Posterior vena cava (tissue), 2 donors: ENCODE measurements at regions not wholly inside any gene's neighbourhood (a gene's known extent, or its start where the extent isn't known, plus 50 kb on each side); places are given as distances from the start of the nearest gene placed in this dataset.
"Not testable (repeated sequence)": the region's sequence is repeated elsewhere in the genome, so short reads cannot be mapped to it uniquely, and the experiment has no call there.

Experiments used
- DNase-seq: peaks from one replicate; pipeline ENCODE4 v3.0.0-alpha.2; 2020; ENCODE audit warnings: low spot score
- intact Hi-C, 2 donors: fragments of 100-400 bp; cut with DNase I; formaldehyde crosslinking; loops; one replicate each; pipeline versions ENCODE4 v1.14.1 to v1.14.2; 2022 to 2023
- donor health status: DM: yes; HTN: yes; CAD: no.
- donor health status: DM: yes; HTN: yes; CAD: no.

DNA sequence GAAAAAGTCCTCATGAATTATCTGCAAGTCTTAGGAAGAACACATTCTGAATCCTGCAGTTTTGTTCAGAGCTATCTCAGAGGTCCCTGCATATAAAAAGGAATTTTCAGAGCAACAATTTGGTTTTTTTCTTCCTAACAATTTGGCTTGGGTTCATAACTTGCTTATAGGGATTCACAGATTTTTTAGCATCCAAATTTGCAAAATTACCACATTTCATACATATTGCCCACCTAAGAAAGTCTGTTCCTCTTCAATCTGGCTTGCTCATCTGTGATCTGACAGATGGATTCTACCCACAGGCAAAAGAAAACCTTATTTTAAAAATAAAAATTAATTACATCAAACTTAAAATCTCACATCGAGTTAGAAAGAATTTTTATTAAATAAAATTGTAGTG lies 714.4 kb upstream of the NCAM2 start:
- intact Hi-C loops: no loop called here
- DNase-seq: no peak

DNA sequence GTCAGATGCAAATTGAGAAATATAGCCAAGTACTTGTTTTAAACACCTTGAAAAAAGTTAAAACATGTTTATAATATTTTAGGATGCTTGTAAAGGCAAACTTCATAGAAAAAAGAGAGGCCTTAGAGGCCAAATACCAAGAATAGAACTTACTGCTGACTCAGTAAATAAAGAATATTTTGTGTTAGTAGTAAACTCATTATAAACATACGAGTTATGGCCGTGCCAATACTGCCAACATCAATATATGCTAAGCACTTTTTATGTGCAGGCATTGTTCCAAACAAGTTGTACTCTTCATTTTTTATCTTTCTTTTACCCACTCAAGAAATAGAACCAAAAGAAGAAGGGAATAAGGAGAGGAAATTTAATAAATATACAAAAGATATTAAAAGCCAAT lies 705.9 kb upstream of the NCAM2 start:
- intact Hi-C loops: no loop called here

DNA sequence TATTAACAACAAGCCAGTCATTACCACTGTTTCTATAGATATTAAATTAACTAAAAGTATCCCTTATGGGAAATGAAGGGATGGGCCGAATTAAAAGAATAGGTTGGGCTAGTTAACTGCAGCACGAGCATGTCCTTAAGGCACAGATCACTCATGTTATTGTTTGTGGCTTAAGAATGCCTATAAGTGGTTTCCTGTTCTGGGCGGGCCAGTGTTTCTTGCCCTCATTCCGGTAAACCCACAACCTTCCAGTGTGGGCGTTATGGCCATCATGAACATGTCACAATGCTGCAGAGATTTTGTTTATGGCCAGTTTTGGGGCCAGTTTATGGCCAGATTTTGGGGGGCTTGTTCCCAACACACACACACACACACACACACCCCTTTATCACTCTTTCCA lies 705.4 kb upstream of the NCAM2 start:
- DNase-seq, intact Hi-C loops: not testable (repeated sequence)

More for the DNA sequence above, 705.9 kb upstream of the NCAM2 start:
- no peak for DNase-seq

DNA sequence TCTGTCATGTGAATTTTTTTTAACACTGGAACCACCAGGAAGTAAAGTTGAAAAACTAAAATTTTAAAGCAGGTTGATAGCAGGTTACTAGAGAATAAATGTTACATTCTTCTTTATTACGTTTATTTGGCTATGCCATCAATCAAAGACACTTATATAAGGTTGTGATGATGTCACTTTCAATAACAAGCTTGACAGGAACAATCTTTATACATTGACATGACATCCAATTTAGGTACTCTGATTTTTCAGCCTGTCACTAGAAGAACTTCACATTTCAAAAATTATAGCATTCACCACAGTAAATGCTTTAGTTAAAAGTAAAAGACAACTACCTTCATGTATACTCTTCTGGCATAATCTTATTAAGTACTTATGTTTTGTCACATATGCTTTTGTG lies 696.8 kb upstream of the NCAM2 start:
- DNase-seq: no peak
- intact Hi-C loops: no loop called here

DNA sequence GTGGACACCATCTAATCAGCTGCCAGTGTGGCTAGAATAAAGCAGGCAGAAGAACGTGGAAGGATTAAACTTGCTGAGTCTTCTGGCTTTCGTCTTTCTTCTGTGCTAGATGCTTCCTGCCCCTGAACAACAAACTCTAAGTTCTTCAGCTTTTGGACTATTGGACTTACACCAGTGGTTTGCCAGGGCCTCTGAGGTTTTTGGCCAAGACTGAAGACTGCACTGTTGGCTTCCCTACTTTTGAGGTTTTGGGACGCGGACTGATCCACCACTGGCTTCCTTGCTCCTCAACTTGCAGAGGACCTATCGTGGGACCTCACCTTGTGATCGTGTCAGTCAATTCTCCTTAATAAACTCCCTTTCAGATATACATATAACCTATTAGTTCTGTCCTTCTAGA lies 696.1 kb upstream of the NCAM2 start:
- intact Hi-C loops: no loop called here
- DNase-seq: no peak

DNA sequence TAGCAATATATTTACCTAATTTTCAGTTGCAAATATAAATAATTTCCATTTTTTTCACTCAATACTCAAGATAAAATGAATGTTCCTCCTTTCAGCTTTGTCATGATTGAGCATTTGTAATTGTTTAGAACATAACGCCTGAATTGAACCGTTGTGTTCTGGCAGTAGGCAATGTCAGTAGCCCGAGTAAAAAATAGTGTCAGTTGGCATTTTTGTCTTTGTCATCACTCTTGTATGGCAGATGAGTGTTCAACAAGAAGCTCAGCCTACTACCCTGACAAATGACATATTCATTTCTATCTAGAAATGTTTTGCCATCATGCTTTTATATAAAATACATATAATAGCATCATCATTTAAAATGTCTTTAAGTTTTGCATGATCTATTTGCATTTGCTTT lies 691.4 kb upstream of the NCAM2 start:
- no peak for DNase-seq
- intact Hi-C loops: no loop called here

DNA sequence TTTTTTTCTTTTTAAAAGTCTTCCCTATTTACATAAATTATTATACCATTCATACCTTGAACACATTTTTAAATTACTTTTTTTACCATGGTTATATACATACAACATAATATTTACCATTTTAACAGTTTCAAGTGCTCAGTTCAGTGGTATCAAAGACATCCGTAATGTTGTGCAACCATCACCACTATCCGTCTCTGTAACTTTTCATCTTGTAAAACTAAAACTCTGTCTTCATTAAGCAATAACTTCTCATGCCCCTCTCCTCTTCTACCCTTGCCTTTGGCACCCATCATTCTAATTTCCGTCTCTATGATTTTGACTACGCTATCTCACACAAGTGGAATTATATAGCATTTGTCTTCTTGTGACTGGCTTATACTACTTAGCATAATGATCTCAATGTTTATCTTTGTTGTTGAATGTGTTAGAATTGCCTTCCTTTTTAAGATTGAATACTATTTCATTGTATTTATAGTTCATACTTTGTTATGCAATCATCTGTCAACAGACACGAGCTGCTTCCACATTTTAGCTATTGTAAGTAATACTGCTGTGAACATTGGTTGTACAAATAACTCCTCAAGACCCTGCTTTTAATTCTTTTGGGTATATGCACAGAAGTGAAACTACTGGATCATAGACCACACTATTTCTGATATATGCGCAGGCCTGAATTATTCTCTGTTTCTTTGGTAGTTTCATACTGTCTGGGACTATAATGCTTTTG lies 689.5 kb upstream of the NCAM2 start:
- no peak for DNase-seq
- intact Hi-C loops: no loop called here

DNA sequence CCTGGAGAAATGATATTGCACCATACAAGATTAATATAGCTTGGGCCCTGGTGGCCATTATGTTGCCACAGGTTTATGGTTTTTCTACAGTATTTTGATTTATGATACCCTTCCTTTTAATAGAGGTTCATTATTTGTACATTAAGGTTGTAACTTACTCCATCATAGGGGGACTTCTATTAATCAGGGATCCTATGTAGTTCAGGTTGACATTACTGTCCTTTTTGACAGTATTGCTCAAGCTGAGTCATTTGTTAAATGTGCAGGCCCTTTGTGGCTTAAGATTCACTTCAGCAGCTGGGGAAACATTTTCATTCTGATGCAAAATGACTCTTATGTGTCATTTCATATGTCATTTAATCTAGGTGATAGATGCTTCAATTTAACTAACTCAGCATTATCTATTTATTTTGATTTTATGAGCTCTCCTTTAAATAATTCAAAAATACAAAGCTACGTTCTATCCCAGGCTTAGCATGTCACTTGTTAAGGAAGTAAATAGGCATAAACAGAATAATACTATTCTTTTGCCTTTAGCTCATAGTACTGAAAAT lies 686.9 kb upstream of the NCAM2 start:
- DNase-seq: no peak
- intact Hi-C loops: no loop called here

DNA sequence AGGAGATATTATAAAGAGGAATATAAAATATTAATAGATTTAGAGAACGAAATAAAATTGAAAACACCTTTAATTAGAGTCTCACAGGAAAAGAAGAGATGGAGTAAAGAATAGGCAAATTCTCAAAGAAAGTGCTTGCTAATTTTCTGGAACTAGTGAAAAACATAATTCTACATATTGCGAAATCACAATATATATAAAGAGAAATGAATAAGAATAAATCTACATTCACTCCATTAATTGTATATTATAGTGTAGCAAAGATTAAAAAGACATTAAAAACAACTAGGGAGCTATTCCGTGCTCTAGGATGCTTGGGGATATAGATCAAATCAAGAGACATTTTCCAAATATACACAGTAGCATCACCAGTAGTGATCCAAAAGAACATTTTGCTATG lies 685.2 kb upstream of the NCAM2 start:
- intact Hi-C loops: no loop called here
- no peak for DNase-seq

DNA sequence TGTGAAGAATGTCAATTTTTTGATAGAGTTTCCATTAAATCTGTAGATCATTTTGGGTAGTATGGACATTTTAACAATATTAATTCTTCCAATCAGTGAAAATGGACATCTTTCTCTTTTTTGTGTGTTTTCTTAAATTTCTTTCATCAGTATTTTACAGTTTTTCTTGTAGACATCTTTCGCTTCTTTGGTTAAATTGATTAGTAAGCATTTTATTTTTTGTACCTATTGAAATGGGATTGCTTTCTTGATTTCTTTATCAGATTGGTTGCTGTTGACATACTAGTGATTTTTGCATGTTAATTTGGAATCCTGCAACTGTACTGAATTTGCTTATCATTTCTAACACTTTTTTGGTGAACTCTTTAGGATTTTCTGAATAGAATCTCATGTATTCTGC lies 683.2 kb upstream of the NCAM2 start:
- intact Hi-C loops: no loop called here
- no peak for DNase-seq

DNA sequence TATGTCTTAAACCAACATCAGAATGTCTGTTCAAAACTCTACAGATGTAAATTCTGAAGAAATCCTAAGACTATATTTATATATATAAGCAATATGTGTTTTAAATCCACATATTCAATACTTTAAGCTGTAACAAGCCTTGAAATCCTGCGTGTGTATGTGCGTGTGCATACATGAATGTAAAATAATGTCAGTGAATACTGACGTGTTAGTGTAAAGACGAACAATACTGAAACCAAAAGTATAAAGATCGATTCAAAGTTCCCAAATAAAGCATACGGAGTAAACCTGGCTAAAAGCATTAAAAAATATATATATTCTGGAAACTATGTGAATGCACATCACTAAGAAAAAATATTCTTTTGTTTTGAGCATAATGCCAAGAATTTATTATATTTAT lies 668.6 kb upstream of the NCAM2 start:
- intact Hi-C loops: no loop called here
- no peak for DNase-seq

DNA sequence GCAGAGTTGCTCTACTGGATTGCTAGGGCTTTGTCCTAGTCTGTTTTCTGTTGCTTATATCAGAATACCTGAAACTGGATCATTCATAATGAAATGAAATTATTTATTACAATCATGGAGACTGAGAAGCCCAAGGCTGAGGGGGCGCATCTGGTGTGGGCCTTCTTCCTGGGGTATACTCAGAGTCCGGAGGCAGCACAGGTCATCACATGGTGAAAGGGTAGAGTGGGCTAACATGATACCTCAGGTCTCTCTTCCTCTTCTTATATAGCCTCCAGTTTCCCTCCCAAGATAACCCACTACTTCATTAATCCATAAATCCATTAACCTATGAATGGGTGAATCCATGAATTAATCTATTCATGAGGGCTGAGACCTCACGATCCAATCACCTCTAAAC lies 667.6 kb upstream of the NCAM2 start:
- DNase-seq: no peak
- intact Hi-C loops: no loop called here

DNA sequence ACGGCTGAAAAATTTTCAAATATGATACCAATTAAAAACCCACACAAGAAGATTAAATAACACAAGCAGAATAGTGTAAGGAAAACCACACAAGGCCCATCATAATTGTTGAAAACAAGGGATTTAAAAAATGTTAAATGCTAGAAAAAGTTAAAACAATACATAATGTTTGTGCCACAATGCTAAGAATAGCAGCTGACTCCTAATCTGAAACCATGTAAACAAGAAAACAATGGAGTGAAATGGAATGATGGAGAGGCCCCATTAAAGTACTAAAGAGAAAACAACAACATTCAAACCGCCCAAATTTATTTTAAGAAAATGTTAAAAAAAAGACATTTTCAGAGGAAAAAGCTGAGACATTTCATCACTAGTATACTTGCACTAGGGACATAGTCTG lies 663.6 kb upstream of the NCAM2 start:
- no peak for DNase-seq
- intact Hi-C loops: no loop called here

DNA sequence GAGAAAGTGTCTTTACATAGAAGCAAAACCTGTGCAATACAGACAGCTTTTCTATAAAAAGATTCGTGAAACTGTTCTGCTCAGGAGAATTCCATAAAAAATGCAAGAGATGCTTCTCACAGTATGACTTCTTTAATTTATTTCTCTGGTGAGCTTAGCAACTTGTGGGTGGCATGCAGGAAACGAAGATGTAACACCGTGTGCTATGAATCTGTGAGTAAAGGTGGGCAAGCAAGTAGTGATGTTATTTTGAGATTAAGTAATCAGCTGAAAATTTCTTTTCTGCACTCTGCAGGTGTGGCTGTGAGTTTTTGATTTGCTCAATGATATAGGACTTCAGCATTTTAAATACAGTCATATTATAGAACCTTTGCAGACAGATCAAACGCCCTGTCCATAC lies 656.8 kb upstream of the NCAM2 start:
- intact Hi-C loops: no loop called here

DNA sequence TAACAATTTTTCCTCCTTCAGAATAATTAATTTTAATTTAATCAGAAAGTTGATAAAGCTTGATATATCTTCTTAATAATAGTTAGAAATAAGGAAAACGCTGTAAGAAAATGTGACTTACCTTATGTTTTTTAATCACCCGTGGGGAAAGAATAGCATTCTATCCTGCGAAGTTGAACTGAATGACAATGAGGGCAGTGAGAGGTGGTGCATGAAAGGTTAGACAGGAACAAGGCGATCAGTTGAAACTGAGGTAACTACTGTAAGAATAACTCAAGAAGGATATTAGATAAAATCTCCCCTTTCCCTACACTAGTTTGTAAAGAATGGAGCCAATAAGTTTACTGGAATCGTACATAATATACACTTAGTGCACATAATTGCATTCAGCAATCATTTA lies 655.0 kb upstream of the NCAM2 start:
- intact Hi-C loops: no loop called here
- DNase-seq: no peak

More for the DNA sequence above, 656.8 kb upstream of the NCAM2 start:
- DNase-seq: no peak

DNA sequence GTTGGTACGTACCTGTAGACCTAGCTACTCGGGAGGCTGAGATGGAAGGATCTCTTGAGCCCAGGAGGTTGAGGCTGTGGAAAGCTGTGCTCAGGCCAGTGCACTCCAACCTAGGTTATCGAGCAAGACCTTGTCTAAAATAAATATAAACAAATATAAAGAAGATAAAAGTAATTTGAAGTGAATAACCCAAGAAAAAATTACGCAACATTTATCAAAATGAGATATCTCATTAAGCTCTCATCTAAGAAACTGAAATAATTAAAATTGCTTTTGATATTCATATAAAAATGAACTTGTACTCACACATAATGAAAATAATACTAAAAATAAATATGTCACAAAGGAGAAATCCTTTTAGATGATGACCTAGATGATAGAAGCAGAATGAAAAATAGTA lies 647.1 kb upstream of the NCAM2 start:
- no peak for DNase-seq
- intact Hi-C loops: no loop called here

DNA sequence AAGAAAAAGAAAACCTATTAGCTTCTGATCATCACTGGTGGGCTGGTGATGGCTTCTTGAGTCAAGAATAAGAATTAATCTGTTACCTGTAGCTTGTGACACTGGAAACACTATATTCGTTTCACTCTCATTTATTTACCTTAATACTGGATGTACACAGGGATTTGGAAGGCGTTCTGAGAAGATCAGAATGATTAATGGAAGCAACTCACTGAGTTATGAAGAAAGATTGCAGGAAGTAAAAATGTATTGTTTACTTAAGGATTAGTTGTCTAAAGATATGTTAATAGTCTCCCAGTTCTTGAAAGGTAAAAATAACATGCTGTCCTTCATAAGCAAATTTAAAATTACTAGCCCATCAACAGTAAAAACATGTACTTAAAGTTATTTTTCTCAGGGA lies 644.9 kb upstream of the NCAM2 start:
- DNase-seq: no peak
- intact Hi-C loops: no loop called here

DNA sequence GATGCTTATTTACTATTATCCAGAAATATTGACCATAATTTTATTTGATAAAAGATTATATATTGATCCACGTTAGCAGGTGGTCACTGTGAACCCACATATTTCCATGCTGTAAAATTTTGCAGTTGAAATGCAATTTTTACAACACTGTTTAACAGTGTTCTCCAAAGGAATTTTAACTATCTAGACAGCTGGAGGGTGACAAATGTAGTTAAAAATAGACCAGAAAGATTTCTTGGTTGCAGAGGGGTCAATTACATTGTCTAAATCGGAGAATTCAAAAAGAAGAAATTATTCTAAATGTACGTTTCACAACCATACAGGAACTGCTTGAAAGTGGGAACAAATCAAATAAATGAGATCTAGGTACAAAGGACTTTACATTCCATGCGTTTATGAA lies 625.2 kb upstream of the NCAM2 start:
- intact Hi-C loops: no loop called here
- DNase-seq: no peak

DNA sequence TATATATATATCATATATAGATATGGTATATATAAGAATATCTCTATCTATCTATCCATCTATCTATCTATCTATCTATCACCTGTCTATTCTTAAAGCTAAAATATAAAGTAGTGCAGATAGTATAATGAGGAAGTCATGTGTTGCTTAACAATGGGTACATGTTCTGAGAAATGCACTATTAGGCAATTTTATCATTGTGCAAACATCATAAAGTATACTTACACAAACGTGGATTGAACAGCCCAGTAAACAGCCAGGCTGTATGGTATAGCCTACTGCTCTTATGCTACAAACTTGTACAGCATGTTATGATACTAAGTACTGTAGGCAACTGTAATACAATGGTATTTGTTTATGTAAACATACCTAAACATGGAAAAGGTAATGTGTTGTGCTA lies 621.0 kb upstream of the NCAM2 start:
- no peak for DNase-seq
- intact Hi-C loops: no loop called here

DNA sequence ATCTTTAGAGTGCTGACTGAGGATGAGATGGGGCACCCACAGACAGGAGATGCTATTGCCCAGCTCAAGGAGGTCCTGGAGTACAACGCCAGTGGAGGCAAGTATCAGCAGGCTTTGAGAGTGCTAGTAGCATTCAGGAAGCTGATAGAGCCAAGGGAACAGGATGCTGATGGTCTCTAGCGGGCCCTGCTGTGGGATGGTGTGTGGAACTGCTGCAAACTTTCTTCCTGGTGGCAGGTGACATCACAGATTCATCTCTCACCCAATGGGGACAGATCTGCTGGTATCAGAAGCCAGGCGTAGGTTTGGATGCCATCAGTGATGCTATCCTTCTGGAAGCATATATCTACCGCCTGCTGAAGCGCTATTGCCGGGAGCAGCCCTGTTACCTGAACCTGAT lies 609.8 kb upstream of the NCAM2 start:
- no peak for DNase-seq
- intact Hi-C loops: no loop called here

DNA sequence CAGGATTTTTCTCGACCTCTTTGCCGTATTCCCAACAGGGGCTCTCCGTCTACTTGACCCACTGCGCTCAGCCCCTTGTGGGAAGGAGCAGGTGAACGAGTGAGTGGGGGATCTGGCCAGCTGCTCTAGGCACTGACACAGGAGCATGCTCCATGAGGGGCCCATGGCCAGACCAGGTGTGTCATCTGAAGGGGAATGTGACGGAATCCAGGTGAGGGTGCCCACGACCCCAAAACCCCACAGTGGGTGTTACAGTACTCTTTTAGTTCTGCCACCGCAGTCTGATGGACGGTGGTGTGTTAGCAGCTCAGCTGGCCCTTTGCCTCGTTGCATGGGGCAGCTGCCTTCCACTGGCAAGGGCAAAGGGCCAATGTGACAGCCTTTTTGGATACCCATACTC lies 601.4 kb upstream of the NCAM2 start:
- DNase-seq: no peak
- intact Hi-C loops: no loop called here

DNA sequence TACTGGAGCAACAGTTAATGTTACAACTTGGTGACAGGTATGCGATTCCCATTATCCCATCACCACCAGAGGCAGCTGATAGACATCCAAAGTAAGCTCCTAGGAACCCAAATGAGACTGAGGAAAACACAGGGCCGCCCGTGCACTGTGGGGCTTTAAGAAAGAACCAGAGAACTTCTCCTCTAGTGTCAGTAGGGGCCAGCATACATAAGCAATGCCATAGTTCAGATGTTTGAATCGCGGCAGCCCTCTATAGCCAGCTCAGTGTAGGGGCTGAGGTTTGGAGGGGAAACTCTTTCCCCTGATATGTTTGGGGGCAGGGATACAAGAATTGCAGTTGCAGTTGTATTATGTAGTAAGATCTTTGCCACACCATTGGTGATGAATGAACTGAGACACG lies 593.3 kb upstream of the NCAM2 start:
- intact Hi-C loops: no loop called here
- no peak for DNase-seq
